A549 (cell line): ENCODE measurements at regions not wholly inside any gene's neighbourhood (a gene's known extent, or its start where the extent isn't known, plus 50 kb on each side); places are given as distances from the start of the nearest gene placed in this dataset.

Experiments used
- ATAC-seq, 2 experiments: fragments of 200-7000 bp in 1 of 2; fragments of >200 bp in 1 of 2; cut with Nextera tagmentation in 1 of 2; cut with Tn5 transposase in 1 of 2; 3 replicates each; pipeline versions ENCODE4 v1.8.0 to v1.9.1; 2018 to 2020; ENCODE audit warnings: mild to moderate bottlenecking in 1 of 2, moderate library complexity in 1 of 2
- CTCF ChIA-PET: fragments of 300-600 bp; sonication (Branson Sonifier 250); formaldehyde crosslinking; extraction: SDS; loops from one replicate; lab custom pipeline; 2021; ENCODE audit warnings: antibody characterized with exemption, inconsistent platforms; lab: Yijun Ruan, JAX
- POLR2A ChIA-PET: fragments of 350-600 bp; formaldehyde crosslinking; extraction: SDS; loops from one replicate; lab custom pipeline; 2021; ENCODE audit warnings: antibody characterized with exemption, inconsistent platforms; lab: Yijun Ruan, JAX
- DNase-seq, 2 experiments: peaks; one replicate each; pipeline versions ENCODE4 v3.0.0 to v3.0.0-alpha.2; 2011 to 2016; ENCODE audit warnings: low read depth in 1 of 2, low spot score in 1 of 2
- FAIRE-seq: peaks from 2 replicates; lab custom pipeline; 2011; peaks lifted over from hg19 to GRCh38; lab: Jason Lieb, UNC
- H3K27ac ChIP-seq, 2 experiments: fragments of >200 bp; sonication (Bioruptor Twin); formaldehyde crosslinking; 3 replicates each; pipeline ENCODE4 v1.5.1; 2016 to 2017
- H3K4me1 ChIP-seq: fragments of >200 bp; sonication (Bioruptor Twin); formaldehyde crosslinking; 3 replicates; pipeline ENCODE4 v1.6.1; 2016
- H3K4me2 ChIP-seq: fragments of >200 bp; sonication (Bioruptor Twin); formaldehyde crosslinking; 3 replicates; pipeline ENCODE4 v1.6.1; 2016
- H3K4me3 ChIP-seq: fragments of >200 bp; sonication (Bioruptor Twin); formaldehyde crosslinking; 3 replicates; pipeline ENCODE4 v1.5.1; 2016
- H3K9me3 ChIP-seq: fragments of >200 bp; sonication (Bioruptor Twin); formaldehyde crosslinking; 3 replicates; pipeline ENCODE4 v1.6.1; 2016
- CBX8 ChIP-seq: fragments of 200-600 bp; sonication (generic); IDR thresholded peaks from 2 replicates; pipeline ENCODE4 v1.6.1; 2016
- CEBPB ChIP-seq, 2 experiments: fragments of >200 bp in 1 of 2; sonication (Bioruptor Twin) in 1 of 2; formaldehyde crosslinking in 1 of 2; IDR thresholded peaks; 2 replicates each; pipeline ENCODE4 v1.6.1; 2012 to 2016
- EHF ChIP-seq: fragments of 250-450 bp; sonication (Bioruptor Pico); IDR thresholded peaks from 2 replicates; pipeline ENCODE4 v1.5.0; 2020; ENCODE audit warnings: mild to moderate bottlenecking
- EHMT2 ChIP-seq: fragments of 200-600 bp; sonication (generic); IDR thresholded peaks from 2 replicates; pipeline ENCODE4 v1.6.1; 2016; ENCODE audit warnings: antibody characterized with exemption, low read depth, mild to moderate bottlenecking, moderate library complexity
- FOSB ChIP-seq: fragments of 250-450 bp; sonication (Bioruptor Pico); IDR thresholded peaks from 2 replicates; pipeline ENCODE4 v1.5.0; 2020; ENCODE audit warnings: mild to moderate bottlenecking, moderate library complexity
- FOSL2 ChIP-seq, 2 experiments: fragments of 450-650 bp in 1 of 2; fragments of >200 bp in 1 of 2; sonication (Bioruptor Twin) in 1 of 2; formaldehyde crosslinking; IDR thresholded peaks; 2 replicates each; pipeline versions ENCODE4 v1.5.0 to v1.6.1; 2016 to 2020; ENCODE audit warnings: mild to moderate bottlenecking in 1 of 2, moderate library complexity in 1 of 2
- JUNB ChIP-seq: fragments of >200 bp; sonication (Bioruptor Twin); formaldehyde crosslinking; IDR thresholded peaks from 2 replicates; pipeline ENCODE4 v1.6.1; 2016
- KDM5A ChIP-seq: fragments of 200-600 bp; sonication (generic); IDR thresholded peaks from 2 replicates; pipeline ENCODE4 v1.6.1; 2016; ENCODE audit warnings: antibody characterized with exemption, mild to moderate bottlenecking
- MAFK ChIP-seq: fragments of 450-650 bp; IDR thresholded peaks from 2 replicates; pipeline ENCODE4 v1.6.1; 2014; ENCODE audit not compliant: partially characterized antibody
- NFE2L2 ChIP-seq: fragments of 150-350 bp; conservative IDR thresholded peaks from 2 replicates; pipeline ENCODE4 v1.6.1; 2014; ENCODE audit warnings: low read length
- NR3C1 ChIP-seq: fragments of >200 bp; sonication (Bioruptor Twin); formaldehyde crosslinking; IDR thresholded peaks from 3 replicates; pipeline ENCODE4 v1.6.1; 2017
- RAD21 ChIP-seq, 2 experiments: fragments of >200 bp in 1 of 2; sonication (Bioruptor Twin) in 1 of 2; formaldehyde crosslinking in 1 of 2; IDR thresholded peaks in 1 of 2; conservative IDR thresholded peaks in 1 of 2; 2 replicates in 1 of 2; 3 replicates in 1 of 2; pipeline ENCODE4 v1.6.1; 2012 to 2018; ENCODE audit warnings: inconsistent platforms in 1 of 2
- RFX5 ChIP-seq: fragments of 450-650 bp; IDR thresholded peaks from 2 replicates; pipeline ENCODE4 v1.7.1; 2014; ENCODE audit warnings: antibody characterized with exemption, mild to moderate bottlenecking, moderate library complexity
- SMC3 ChIP-seq: fragments of >200 bp; sonication (Bioruptor Twin); formaldehyde crosslinking; IDR thresholded peaks from 3 replicates; pipeline ENCODE4 v1.6.1; 2018; ENCODE audit warnings: inconsistent platforms
- TFCP2L1 ChIP-seq: fragments of 250-450 bp; sonication (Bioruptor Pico); IDR thresholded peaks from 2 replicates; pipeline ENCODE4 v1.5.0; 2021; ENCODE audit warnings: mild to moderate bottlenecking
- ZC3H11A ChIP-seq: fragments of 450-650 bp; IDR thresholded peaks from 2 replicates; pipeline ENCODE4 v1.6.1; 2014; ENCODE audit warnings: antibody characterized with exemption, mild to moderate bottlenecking
- ZNF302 ChIP-seq: fragments of 250-450 bp; sonication (Bioruptor Pico); IDR thresholded peaks from 2 replicates; pipeline ENCODE4 v1.9.0; 2021; ENCODE audit warnings: inconsistent platforms, mild to moderate bottlenecking, moderate library complexity
- ZSCAN20 ChIP-seq: fragments of 250-450 bp; sonication (Bioruptor Pico); IDR thresholded peaks from 2 replicates; pipeline ENCODE4 v1.8.0; 2022; ENCODE audit warnings: mild to moderate bottlenecking, moderate library complexity
- WGBS: methylation state at CpG from one replicate; pipeline ENCODE4 v1.1.6; 2017; ENCODE audit errors: missing lambda C conversion rate; 5-methylcytosine and 5-hydroxymethylcytosine counted together
- TF ChIP-seq, protein P1 (sequence below): IDR thresholded peaks from 2 replicates; pipeline ENCODE4 v1.6.1; 2012
- TF ChIP-seq, protein P2 (sequence below): fragments of 250-450 bp; sonication (Bioruptor Pico); IDR thresholded peaks from 2 replicates; pipeline ENCODE4 v1.5.0; 2020; ENCODE audit warnings: low read depth, mild to moderate bottlenecking, moderate library complexity
- TF ChIP-seq, protein P3 (sequence below): fragments of >200 bp; sonication (Bioruptor Twin); formaldehyde crosslinking; IDR thresholded peaks from 3 replicates; pipeline ENCODE4 v1.5.1; 2016

- Histone ChIP-seq H3K9me3 (no peaks in the 10 kb centered on the region), H3K4me3 (no peak overlapping the region), H3K4me2 (peak overlapping the region; percentile 52), H3K27ac (peak overlapping the region in 1 of 2 experiments; percentile 35; a peak in 1 of 6 replicates), H3K4me1 (peaks cover 21% of the 10 kb centered on the region)
- TF ChIP-seq CBX8 (no peak), JUNB (peak; percentile 70), FOSL2 (IDR thresholded peaks at IDR 0.05) (peak; percentile 65; the same call in 1 of the 2 replicates), FOSL2 (CRISPR knock-in tag; IDR thresholded peaks at IDR 0.05) (peak; percentile 83)
- 0% methylated on average over 1 of the region's 1 CpG for WGBS
- POLR2A ChIA-PET = no interaction called here
- CTCF ChIA-PET = no interaction called here
- FAIRE-seq (no peak), ATAC-seq (peak; percentile 56 to 62; a peak in 3 of 6 replicates), DNase-seq (peak; percentile 2 to 9)
Measured at GRCh38 chr3:191066669-191067068, 132.4 kb upstream of the OSTN start.

DNA sequence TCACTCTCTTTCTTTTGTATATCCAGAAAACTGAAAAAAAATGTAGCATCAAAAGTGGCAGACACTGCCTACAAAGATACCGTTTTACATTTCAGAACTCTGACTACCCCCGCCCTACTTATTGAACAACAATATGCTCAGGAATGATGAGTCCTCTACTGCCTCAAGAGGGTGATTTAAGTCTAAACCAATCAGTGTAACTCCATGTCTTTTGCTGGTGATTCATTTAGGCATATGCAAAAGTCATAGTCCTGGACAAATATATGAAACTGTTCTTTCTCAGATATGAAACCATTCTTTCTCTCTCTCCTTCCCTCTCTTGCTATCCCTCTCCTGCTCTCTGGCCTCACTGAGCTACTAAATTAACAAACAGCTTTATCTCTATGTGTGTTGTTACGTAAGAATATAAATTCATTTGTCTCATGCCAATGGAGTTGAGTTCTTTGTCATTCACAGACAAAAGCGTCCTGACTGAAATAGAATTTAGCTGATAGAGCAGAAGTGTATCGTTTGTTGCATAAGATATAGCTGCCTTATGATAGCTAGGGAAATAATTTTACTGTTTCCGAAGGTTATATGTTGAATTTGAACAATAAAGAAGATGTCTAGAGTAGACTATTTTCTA is 133.7 kb upstream of the OSTN start:
- FAIRE-seq (no peak), DNase-seq (no peak), ATAC-seq (no peak; a peak in 1 of 6 replicates)
- WGBS = 75% methylated on average over 6 of the region's 6 CpGs
- no peak overlapping the region for H3K4me2 ChIP-seq
- H3K27ac ChIP-seq = no peak overlapping the region; a peak in 1 of 6 replicates
- H3K4me3 ChIP-seq = no peak overlapping the region
- peaks cover 21% of the 10 kb centered on the region for H3K4me1 ChIP-seq
- CTCF ChIA-PET = interaction anchor here (1.3 kb wide), 1 partner anchor 15 kb away, joined by 6 read pairs; no protein-coding TSS in a partner anchor
- POLR2A ChIA-PET = no interaction called here
- H3K9me3 ChIP-seq = no peaks in the 10 kb centered on the region
- TF ChIP-seq ZC3H11A (no peak), ZNF302 (CRISPR knock-in tag) (no peak), CEBPB (IDR thresholded peaks at IDR 0.05) (0 out of 4 replicates have a peak, but pooled peaks of 1 of the 2 experiments have one; percentile 6)
- TF ChIP-seq, protein P1, sequence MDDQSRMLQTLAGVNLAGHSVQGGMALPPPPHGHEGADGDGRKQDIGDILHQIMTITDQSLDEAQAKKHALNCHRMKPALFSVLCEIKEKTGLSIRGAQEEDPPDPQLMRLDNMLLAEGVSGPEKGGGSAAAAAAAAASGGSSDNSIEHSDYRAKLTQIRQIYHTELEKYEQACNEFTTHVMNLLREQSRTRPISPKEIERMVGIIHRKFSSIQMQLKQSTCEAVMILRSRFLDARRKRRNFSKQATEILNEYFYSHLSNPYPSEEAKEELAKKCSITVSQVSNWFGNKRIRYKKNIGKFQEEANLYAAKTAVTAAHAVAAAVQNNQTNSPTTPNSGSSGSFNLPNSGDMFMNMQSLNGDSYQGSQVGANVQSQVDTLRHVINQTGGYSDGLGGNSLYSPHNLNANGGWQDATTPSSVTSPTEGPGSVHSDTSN = no peak

GRCh38 chr3:191051037-191051436 is 148.0 kb upstream of the OSTN start:
- 6% methylated on average over 4 of the region's 4 CpGs for WGBS

More at GRCh38 chr3:191051037-191051436, 148.0 kb upstream of the OSTN start:
- FAIRE-seq (no peak), DNase-seq (peak in 1 of 2 experiments; percentile 7), ATAC-seq (peak in 1 of 2 experiments; percentile 47; a peak in 2 of 6 replicates)
- ChIA-PET CTCF (interaction anchor here (0.6 to 5.8 kb wide), 23 partner anchors 10 to 827 kb away, joined by 3 to 33 read pairs (median 3); no protein-coding TSS in a partner anchor), POLR2A (no interaction called here)
- Histone ChIP-seq H3K4me2 (no peak overlapping the region), H3K27ac (no peak overlapping the region), H3K4me1 (no peaks in the 10 kb centered on the region), H3K9me3 (no peaks in the 10 kb centered on the region), H3K4me3 (no peak overlapping the region)
- no peak for TF ChIP-seq ZSCAN20 (CRISPR knock-in tag)
- TF ChIP-seq FOSB (CRISPR knock-in tag) = no peak
- TF ChIP-seq NFE2L2 = no peak
- no peak for TF ChIP-seq KDM5A
- TF ChIP-seq EHF (CRISPR knock-in tag) = no peak
- TF ChIP-seq ZNF302 (CRISPR knock-in tag) = no peak
- peak; percentile 61; the same call in 2 of the 3 replicates for TF ChIP-seq SMC3
- no peak for TF ChIP-seq EHMT2
- TF ChIP-seq NR3C1 = no peak
- TF ChIP-seq RFX5 = no peak
- TF ChIP-seq, protein P2, sequence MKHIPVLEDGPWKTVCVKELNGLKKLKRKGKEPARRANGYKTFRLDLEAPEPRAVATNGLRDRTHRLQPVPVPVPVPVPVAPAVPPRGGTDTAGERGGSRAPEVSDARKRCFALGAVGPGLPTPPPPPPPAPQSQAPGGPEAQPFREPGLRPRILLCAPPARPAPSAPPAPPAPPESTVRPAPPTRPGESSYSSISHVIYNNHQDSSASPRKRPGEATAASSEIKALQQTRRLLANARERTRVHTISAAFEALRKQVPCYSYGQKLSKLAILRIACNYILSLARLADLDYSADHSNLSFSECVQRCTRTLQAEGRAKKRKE = no peak
- TF ChIP-seq MAFK = no peak
- TF ChIP-seq, protein P3, sequence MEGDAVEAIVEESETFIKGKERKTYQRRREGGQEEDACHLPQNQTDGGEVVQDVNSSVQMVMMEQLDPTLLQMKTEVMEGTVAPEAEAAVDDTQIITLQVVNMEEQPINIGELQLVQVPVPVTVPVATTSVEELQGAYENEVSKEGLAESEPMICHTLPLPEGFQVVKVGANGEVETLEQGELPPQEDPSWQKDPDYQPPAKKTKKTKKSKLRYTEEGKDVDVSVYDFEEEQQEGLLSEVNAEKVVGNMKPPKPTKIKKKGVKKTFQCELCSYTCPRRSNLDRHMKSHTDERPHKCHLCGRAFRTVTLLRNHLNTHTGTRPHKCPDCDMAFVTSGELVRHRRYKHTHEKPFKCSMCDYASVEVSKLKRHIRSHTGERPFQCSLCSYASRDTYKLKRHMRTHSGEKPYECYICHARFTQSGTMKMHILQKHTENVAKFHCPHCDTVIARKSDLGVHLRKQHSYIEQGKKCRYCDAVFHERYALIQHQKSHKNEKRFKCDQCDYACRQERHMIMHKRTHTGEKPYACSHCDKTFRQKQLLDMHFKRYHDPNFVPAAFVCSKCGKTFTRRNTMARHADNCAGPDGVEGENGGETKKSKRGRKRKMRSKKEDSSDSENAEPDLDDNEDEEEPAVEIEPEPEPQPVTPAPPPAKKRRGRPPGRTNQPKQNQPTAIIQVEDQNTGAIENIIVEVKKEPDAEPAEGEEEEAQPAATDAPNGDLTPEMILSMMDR = peak; percentile 61
- TF ChIP-seq RAD21 (conservative IDR thresholded peaks at IDR 0.05 in 1 of 2, IDR thresholded peaks at IDR 0.05 in 1 of 2) = peak; percentile 61 to 73
- TF ChIP-seq TFCP2L1 = no peak
